HG02571 (cell line): ENCODE measurements at regions not wholly inside any gene's neighbourhood (a gene's known extent, or its start where the extent isn't known, plus 50 kb on each side); places are given as distances from the start of the nearest gene placed in this dataset.
"Not testable (repeated sequence)": the region's sequence is repeated elsewhere in the genome, so short reads cannot be mapped to it uniquely, and the experiment has no call there.

Source experiments
- ATAC-seq: cut with Tn5 transposase; IDR thresholded peaks from one replicate; pipeline ENCODE4 v1.9.1; 2021; ENCODE audit warnings: mild to moderate bottlenecking, moderate library complexity; ENCODE audit not compliant: unreplicated experiment

- ATAC-seq = no peak
These were observed 427.4 kb upstream of the NECTIN3 start for GRCh38 chr3:110644203-110644602.

GRCh38 chr3:110646055-110646454 lies 425.6 kb upstream of the NECTIN3 start:
- no peak for ATAC-seq

GRCh38 chr3:110646496-110646895 lies 425.1 kb upstream of the NECTIN3 start:
- no peak for ATAC-seq

GRCh38 chr3:110647586-110647985 lies 424.0 kb upstream of the NECTIN3 start:
- no peak for ATAC-seq

- ATAC-seq = no peak
These were observed 420.9 kb upstream of the NECTIN3 start for GRCh38 chr3:110650741-110651140.

- ATAC-seq = no peak
These were observed 416.6 kb upstream of the NECTIN3 start for GRCh38 chr3:110654843-110655502.

- no peak for ATAC-seq
These were observed 415.1 kb upstream of the NECTIN3 start for GRCh38 chr3:110656394-110657025.

GRCh38 chr3:110664148-110664547 lies 407.5 kb upstream of the NECTIN3 start:
- no peak for ATAC-seq

- ATAC-seq = no peak
These were observed 405.1 kb upstream of the NECTIN3 start for GRCh38 chr3:110666495-110666894.

- ATAC-seq = no peak
These were observed 404.4 kb upstream of the NECTIN3 start for GRCh38 chr3:110667216-110667615.

- no peak for ATAC-seq
These were observed 401.2 kb upstream of the NECTIN3 start for GRCh38 chr3:110670407-110670806.

- no peak for ATAC-seq
These were observed 394.1 kb upstream of the NECTIN3 start for GRCh38 chr3:110677506-110677905.

GRCh38 chr3:110679285-110679684 lies 392.3 kb upstream of the NECTIN3 start:
- ATAC-seq = no peak

GRCh38 chr3:110680450-110680849 lies 391.2 kb upstream of the NECTIN3 start:
- no peak for ATAC-seq

- ATAC-seq = no peak
These were observed 387.1 kb upstream of the NECTIN3 start for GRCh38 chr3:110684466-110684865.

GRCh38 chr3:110685630-110686029 lies 386.0 kb upstream of the NECTIN3 start:
- no peak for ATAC-seq

GRCh38 chr3:110686701-110687100 lies 384.9 kb upstream of the NECTIN3 start:
- ATAC-seq = no peak

- no peak for ATAC-seq
These were observed 384.5 kb upstream of the NECTIN3 start for GRCh38 chr3:110687138-110687537.

GRCh38 chr3:110697961-110698360 lies 373.7 kb upstream of the NECTIN3 start:
- ATAC-seq = no peak

GRCh38 chr3:110704332-110704731 lies 367.3 kb upstream of the NECTIN3 start:
- ATAC-seq = not testable (repeated sequence)

GRCh38 chr3:110708156-110708555 lies 363.5 kb upstream of the NECTIN3 start:
- no peak for ATAC-seq

- no peak for ATAC-seq
These were observed 361.5 kb upstream of the NECTIN3 start for GRCh38 chr3:110710156-110710555.

- no peak for ATAC-seq
These were observed 361.0 kb upstream of the NECTIN3 start for GRCh38 chr3:110710603-110711002.
